ENCODE measurements at regions not wholly inside any gene's neighbourhood (a gene's known extent, or its start where the extent isn't known, plus 50 kb on each side); places are given as distances from the start of the nearest gene placed in this dataset.

DNA sequence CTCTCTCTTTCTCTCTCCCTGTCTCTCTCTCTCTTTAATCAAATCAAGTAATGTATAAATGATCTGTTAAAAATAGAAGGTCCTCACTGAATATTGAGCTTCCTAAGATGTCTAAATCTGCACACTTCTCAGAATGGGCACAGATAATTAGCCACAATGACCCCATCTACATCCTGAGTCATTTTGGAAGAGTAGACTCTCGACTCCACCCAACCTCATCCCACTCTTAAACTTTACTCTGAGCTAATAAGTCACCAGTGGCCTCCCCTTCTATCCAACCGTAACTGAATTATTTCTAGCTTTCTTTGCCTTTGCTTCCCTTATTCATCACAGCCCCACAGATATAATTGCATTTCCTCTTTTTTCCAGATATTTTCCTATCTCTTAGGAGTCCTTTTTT lies 326.5 kb upstream of the ZNF717 start:
- TF ChIP-seq, protein P1, sequence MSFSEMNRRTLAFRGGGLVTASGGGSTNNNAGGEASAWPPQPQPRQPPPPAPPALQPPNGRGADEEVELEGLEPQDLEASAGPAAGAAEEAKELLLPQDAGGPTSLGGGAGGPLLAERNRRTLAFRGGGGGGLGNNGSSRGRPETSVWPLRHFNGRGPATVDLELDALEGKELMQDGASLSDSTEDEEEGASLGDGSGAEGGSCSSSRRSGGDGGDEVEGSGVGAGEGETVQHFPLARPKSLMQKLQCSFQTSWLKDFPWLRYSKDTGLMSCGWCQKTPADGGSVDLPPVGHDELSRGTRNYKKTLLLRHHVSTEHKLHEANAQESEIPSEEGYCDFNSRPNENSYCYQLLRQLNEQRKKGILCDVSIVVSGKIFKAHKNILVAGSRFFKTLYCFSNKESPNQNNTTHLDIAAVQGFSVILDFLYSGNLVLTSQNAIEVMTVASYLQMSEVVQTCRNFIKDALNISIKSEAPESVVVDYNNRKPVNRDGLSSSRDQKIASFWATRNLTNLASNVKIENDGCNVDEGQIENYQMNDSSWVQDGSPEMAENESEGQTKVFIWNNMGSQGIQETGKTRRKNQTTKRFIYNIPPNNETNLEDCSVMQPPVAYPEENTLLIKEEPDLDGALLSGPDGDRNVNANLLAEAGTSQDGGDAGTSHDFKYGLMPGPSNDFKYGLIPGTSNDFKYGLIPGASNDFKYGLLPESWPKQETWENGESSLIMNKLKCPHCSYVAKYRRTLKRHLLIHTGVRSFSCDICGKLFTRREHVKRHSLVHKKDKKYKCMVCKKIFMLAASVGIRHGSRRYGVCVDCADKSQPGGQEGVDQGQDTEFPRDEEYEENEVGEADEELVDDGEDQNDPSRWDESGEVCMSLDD (tag by site-specific recombination; IDR thresholded peaks at IDR 0.05) = no peak
- TF ChIP-seq, protein P2, sequence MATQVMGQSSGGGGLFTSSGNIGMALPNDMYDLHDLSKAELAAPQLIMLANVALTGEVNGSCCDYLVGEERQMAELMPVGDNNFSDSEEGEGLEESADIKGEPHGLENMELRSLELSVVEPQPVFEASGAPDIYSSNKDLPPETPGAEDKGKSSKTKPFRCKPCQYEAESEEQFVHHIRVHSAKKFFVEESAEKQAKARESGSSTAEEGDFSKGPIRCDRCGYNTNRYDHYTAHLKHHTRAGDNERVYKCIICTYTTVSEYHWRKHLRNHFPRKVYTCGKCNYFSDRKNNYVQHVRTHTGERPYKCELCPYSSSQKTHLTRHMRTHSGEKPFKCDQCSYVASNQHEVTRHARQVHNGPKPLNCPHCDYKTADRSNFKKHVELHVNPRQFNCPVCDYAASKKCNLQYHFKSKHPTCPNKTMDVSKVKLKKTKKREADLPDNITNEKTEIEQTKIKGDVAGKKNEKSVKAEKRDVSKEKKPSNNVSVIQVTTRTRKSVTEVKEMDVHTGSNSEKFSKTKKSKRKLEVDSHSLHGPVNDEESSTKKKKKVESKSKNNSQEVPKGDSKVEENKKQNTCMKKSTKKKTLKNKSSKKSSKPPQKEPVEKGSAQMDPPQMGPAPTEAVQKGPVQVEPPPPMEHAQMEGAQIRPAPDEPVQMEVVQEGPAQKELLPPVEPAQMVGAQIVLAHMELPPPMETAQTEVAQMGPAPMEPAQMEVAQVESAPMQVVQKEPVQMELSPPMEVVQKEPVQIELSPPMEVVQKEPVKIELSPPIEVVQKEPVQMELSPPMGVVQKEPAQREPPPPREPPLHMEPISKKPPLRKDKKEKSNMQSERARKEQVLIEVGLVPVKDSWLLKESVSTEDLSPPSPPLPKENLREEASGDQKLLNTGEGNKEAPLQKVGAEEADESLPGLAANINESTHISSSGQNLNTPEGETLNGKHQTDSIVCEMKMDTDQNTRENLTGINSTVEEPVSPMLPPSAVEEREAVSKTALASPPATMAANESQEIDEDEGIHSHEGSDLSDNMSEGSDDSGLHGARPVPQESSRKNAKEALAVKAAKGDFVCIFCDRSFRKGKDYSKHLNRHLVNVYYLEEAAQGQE (tag by site-specific recombination; IDR thresholded peaks at IDR 0.05) = no peak
- TF ChIP-seq, protein P3, sequence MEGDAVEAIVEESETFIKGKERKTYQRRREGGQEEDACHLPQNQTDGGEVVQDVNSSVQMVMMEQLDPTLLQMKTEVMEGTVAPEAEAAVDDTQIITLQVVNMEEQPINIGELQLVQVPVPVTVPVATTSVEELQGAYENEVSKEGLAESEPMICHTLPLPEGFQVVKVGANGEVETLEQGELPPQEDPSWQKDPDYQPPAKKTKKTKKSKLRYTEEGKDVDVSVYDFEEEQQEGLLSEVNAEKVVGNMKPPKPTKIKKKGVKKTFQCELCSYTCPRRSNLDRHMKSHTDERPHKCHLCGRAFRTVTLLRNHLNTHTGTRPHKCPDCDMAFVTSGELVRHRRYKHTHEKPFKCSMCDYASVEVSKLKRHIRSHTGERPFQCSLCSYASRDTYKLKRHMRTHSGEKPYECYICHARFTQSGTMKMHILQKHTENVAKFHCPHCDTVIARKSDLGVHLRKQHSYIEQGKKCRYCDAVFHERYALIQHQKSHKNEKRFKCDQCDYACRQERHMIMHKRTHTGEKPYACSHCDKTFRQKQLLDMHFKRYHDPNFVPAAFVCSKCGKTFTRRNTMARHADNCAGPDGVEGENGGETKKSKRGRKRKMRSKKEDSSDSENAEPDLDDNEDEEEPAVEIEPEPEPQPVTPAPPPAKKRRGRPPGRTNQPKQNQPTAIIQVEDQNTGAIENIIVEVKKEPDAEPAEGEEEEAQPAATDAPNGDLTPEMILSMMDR (tag by site-specific recombination; IDR thresholded peaks at IDR 0.05) = no peak
- TF ChIP-seq YY1 (tag by site-specific recombination; IDR thresholded peaks at IDR 0.05) = no peak
- no peak for TF ChIP-seq ZNF621 (tag by site-specific recombination; IDR thresholded peaks at IDR 0.05)
- TF ChIP-seq ZNF140 (tag by site-specific recombination; IDR thresholded peaks at IDR 0.05) = no peak
- TF ChIP-seq ZNF558 (tag by site-specific recombination; IDR thresholded peaks at IDR 0.05) = no peak
- TF ChIP-seq TCF7L2 (IDR thresholded peaks at IDR 0.05; ENCODE audit: borderline replicate concordance, low read depth, low read length) = no peak
- TF ChIP-seq ZNF660 (tag by site-specific recombination; IDR thresholded peaks at IDR 0.05) = no peak
